NCI-H2107 (cell line): ENCODE measurements at regions not wholly inside any gene's neighbourhood (a gene's known extent, or its start where the extent isn't known, plus 50 kb on each side); places are given as distances from the start of the nearest gene placed in this dataset.

Experiments
- DNase-seq: peaks from one replicate; lab custom pipeline; 2025; lab: John Stamatoyannopoulos, UW

DNA sequence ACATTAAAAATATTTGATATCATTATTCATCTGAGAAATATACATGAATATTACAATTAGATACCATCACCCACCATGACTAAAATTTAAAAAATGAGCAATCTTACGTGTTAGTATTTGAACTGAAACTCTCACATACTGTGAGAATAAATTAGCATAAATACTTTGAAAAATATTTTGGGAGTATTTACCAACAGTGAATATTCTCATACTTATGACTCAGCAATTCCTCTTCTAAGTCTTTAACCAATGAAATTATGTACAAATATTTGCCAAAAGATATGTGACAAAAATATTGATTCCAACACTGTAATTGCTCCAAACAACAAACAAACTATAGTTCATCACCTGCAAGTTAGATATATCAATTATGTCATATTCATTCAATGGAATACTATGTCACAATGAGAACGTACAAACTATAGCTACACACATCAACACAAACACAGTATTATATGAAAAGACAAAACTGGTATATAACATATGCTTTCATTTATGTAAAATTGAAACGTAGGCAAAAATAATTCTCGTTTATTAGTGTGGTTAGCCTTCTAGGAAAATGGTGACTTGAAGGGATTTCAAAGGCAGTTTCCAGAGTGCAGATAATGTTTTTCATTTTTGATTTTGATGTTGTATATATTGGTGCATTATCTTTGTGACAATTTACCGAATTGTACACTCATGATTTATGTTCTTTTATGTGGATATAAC is 742.2 kb downstream of the SLC16A7 start:
- DNase-seq, result no peak

DNA sequence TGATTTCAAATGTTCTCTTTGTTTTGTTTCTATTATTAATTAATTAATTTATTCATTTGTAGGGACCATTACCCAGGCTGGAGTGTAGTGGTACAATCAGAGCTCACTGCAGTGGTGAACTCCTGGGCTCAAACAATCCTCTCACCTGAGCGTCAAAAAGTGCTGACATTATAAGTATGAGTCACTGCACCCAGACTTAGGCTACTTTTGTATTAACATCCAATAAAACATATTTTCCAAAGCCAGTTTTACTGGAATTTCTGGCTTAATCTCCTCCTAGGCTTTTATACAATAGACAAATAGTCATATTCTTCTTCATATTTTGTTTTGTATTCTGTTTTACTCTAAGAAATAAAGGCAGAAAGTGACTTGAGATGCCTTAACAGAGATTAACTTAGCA is 749.6 kb downstream of the SLC16A7 start:
- DNase-seq, result no peak

DNA sequence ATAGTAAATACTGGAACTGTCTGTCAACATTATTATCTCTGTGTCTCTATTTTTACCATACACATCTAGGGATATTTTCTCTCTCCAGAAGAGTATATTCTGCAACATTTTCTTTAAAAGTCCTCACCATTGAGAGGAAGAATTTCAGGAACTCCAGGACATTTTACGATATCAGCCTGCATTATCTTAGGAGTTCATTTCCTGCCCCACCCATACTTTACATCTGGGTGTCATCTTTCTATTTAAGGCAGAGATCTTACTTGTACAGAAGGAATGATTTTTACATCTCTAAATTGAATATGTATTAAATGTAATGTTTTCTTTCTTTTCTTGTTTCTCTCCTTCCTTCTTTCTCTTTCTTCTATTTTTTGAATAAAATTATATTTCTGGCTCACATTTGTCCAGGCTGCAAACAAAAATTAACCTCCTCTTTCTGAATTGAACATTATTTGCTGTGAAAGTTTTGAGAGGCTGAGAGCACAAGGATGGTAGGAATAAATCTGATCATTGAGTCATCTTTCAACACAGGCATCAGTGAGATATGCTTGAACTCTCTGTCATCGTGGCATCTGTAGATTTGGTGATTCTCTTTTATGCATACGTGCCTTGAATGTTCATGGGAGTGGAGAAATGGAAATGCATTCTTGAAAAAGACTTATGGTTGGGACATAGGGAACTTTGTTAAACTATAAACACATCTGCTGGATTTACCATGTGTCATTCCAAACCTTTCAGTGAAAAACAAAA is 753.6 kb downstream of the SLC16A7 start:
- no peak for DNase-seq

DNA sequence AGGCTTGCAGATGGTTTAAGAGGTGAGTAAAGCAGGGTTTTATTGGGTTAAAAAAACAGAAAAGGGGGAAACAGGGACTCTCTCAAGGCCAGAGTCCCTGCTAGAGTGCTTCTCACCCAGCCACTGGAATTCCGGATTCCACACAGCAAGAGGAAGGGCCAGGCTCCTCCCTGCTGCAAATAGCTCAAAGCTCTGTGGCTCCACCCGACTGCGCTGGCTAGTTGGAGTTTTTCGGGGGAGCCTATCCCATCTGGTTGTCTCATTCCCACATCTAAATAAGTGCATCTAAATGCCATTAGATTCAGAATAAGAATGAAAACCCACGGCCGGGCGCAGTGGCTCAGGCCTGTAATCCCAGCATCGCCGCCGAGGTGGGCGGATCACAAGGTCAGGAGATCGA is 791.5 kb downstream of the SLC16A7 start:
- DNase-seq, result no peak

GRCh38 chr12:60391051-60391450 is 795.2 kb downstream of the SLC16A7 start:
- DNase-seq, result no peak

GRCh38 chr12:60391791-60392190 is 796.0 kb downstream of the SLC16A7 start:
- DNase-seq, result no peak

DNA sequence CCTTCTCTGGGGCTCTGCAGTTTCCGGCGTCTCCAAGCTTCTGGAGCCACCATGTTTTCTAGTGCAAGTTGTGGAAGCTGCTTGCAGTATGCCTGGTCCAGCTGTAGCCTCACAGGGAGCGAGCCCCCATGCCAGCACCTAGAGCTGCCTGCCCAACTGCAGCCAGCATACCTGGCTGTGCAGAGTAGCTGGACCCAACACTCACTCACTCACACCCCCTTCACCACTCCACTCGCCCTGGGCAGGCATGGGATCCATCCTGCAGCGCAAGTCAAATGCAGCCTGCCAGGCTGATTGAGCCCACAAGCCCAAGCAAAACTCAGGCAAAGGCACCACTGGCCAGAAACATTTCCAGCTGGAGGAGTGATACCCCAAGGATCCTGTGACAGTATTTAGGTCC is 797.3 kb downstream of the SLC16A7 start:
- no peak for DNase-seq

GRCh38 chr12:60394665-60395064 is 798.8 kb downstream of the SLC16A7 start:
- no peak for DNase-seq

GRCh38 chr12:60398547-60398946 is 802.7 kb downstream of the SLC16A7 start:
- DNase-seq, result no peak

DNA sequence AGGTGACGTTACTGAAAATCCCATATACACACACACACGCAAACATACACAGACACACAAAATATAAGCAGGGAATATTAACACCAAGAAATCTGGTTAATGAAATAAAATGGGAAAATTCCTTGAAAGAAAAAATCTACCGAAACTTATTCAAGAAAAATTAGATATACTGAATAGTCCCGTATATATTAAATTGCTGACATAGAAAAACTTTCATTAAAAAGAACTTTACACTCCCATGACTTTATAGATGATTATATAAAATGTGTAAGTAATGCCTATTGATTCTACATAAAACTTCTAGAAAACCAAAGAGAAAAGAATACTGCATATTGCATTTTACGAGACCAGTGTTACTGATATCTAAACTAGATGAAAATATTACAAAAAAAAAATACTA is 803.2 kb downstream of the SLC16A7 start:
- DNase-seq, result no peak

GRCh38 chr12:60402996-60403395 is 807.2 kb downstream of the SLC16A7 start:
- no peak for DNase-seq

GRCh38 chr12:60415351-60415750 is 819.5 kb downstream of the SLC16A7 start:
- DNase-seq, result no peak

DNA sequence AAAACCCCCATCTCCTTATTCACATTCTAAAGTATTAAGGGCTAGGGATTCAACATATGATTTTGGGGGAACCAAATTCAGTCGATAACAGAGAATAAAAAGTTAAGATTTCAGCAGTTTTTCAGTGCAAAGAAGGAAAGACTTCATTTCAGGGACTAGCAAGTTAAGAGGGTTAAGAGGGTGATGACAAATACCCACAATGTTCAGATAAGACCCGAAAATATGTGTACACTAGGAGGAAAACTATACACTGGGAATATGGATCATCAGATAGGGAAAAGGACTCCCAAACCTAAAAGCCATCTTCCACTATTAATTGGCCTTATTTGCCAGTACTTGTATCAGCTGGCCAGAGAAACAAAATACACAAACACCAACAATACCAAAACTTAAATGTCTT is 824.2 kb downstream of the SLC16A7 start:
- DNase-seq, result no peak

GRCh38 chr12:60421741-60422140 is 825.9 kb downstream of the SLC16A7 start:
- no peak for DNase-seq

DNA sequence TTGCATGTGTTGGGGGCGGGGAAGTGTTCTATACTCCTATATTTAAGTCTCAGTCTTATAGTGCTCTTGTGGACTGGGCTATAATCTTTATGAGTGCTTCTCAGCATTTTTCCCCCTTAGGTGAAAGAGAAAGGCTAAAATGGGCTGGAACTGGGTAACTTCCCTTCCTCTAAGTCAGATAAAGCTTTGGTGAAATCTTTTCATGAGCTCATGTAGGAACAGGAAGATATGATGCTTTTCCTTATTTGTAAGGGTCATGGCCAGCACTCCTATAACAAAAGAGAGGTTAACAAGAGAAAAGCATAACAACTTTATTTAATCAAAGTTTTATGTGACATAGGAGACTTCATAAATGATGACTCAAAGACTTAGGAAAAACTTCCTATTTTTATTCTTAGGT is 841.5 kb downstream of the SLC16A7 start:
- no peak for DNase-seq

GRCh38 chr12:60441577-60441976 is 845.7 kb downstream of the SLC16A7 start:
- no peak for DNase-seq

DNA sequence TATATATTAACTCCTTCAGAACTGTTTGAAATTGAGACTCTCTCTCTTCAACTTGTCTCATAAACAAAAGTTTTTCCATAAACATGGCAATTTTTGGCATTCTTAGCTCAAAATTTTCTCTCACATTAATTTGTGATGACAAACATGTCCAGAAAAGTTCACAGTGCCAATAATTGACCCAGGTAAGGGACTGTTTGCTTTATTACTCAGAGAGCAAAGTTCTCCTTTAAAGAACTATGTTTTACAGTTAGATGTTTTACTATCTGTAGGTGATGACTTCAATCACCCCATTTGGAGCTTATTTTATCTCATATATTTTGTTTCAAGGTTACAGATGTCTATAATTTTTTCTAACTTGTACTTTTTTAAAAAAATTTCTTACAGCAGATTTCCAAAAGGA is 855.6 kb downstream of the SLC16A7 start:
- DNase-seq, result no peak

- no peak for DNase-seq
Measured at GRCh38 chr12:60465060-60465459, 869.2 kb downstream of the SLC16A7 start.

GRCh38 chr12:60468546-60468945 is 872.7 kb downstream of the SLC16A7 start:
- DNase-seq, result no peak

GRCh38 chr12:60475825-60476224 is 880.0 kb downstream of the SLC16A7 start:
- no peak for DNase-seq

- no peak for DNase-seq
Measured at GRCh38 chr12:60487284-60487683, 891.5 kb downstream of the SLC16A7 start.

GRCh38 chr12:60489071-60489470 is 893.2 kb downstream of the SLC16A7 start:
- no peak for DNase-seq

DNA sequence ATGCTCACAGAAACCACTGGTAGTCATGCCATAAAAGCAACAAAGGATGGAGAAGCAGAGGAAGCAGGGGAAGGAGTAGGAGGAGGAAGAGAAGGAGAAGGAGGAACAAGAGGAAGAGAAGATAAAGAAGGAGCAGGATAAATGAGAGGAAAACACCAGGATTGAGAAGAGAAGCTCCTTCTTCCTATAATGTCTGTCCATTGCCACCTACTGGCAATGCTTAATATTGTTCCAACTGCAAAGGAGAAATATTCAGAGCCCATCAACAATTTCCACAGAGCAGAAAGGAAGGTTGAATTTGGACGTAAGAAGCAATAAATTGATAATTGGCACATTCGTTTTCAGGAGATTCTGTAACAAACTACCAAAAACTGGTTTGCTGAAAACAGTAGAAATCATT is 898.4 kb downstream of the SLC16A7 start:
- no peak for DNase-seq

GRCh38 chr12:60498656-60499055 is 902.8 kb downstream of the SLC16A7 start:
- DNase-seq, result no peak
